ENCODE measurements at regions not wholly inside any gene's neighbourhood (a gene's known extent, or its start where the extent isn't known, plus 50 kb on each side); places are given as distances from the start of the nearest gene placed in this dataset.

GRCh38 chr6:93859971-93860370, 440.6 kb upstream of the EPHA7 start:
- no peaks in the 10 kb centered on the region for H3K9me3 ChIP-seq (ENCODE audit: low read length)
- no peaks in the 10 kb centered on the region for H3K9me2 ChIP-seq (ENCODE audit: insufficient read depth, low read length)
- no peak overlapping the region for H3K9ac ChIP-seq (ENCODE audit: low read length)
- H3K27ac ChIP-seq (ENCODE audit: low read length), result no peak overlapping the region
- H2AFZ ChIP-seq (ENCODE audit: low read depth, low read length), result no peak overlapping the region
- no peak overlapping the region for H3K4me3 ChIP-seq (ENCODE audit: low read length)
- no peaks in the 10 kb centered on the region for H3F3A ChIP-seq (ENCODE audit: insufficient read depth, low read length, poor library complexity, severe bottlenecking)
- no peak for TF ChIP-seq TAF1 (IDR thresholded peaks at IDR 0.05; ENCODE audit: low read depth)
- TF ChIP-seq POLR2AphosphoS5 (IDR thresholded peaks at IDR 0.05), result no peak
- TF ChIP-seq REST (IDR thresholded peaks at IDR 0.05; ENCODE audit: borderline replicate concordance), result no peak
- TF ChIP-seq EP300 (conservative IDR thresholded peaks at IDR 0.05; ENCODE audit: poor library complexity, severe bottlenecking), result no peak
- no peak for TF ChIP-seq EZH2 (IDR thresholded peaks at IDR 0.05; ENCODE audit: borderline replicate concordance, insufficient read depth, low read length, poor library complexity, severe bottlenecking)
- H3K27me3 ChIP-seq (ENCODE audit: insufficient read depth, low read depth, low read length), result no peaks in the 10 kb centered on the region
- no peaks in the 10 kb centered on the region for H4K20me1 ChIP-seq (ENCODE audit: insufficient read depth)
- no peaks in the 10 kb centered on the region for H3K36me3 ChIP-seq (ENCODE audit: insufficient read depth, low read length)
- no peak overlapping the region for H3K4me2 ChIP-seq (ENCODE audit: low read length)
- no peaks in the 10 kb centered on the region for H3K79me2 ChIP-seq (replicated peaks; ENCODE audit: insufficient read depth, low read length)

- Histone ChIP-seq H3K27ac (ENCODE audit: low read length) (no peak overlapping the region), H3K36me3 (ENCODE audit: insufficient read depth, low read length) (no peaks in the 10 kb centered on the region), H3K9me3 (ENCODE audit: low read length) (no peaks in the 10 kb centered on the region), H3K79me2 (replicated peaks; ENCODE audit: insufficient read depth, low read length) (no peaks in the 10 kb centered on the region), H3K4me3 (ENCODE audit: low read length) (no peak overlapping the region), H3K9ac (ENCODE audit: low read length) (no peak overlapping the region), H3F3A (ENCODE audit: insufficient read depth, low read length, poor library complexity, severe bottlenecking) (no peaks in the 10 kb centered on the region), H4K20me1 (ENCODE audit: insufficient read depth) (no peaks in the 10 kb centered on the region), H3K4me2 (ENCODE audit: low read length) (no peak overlapping the region), H3K9me2 (ENCODE audit: insufficient read depth, low read length) (no peaks in the 10 kb centered on the region), H2AFZ (ENCODE audit: low read depth, low read length) (no peak overlapping the region), H3K27me3 (ENCODE audit: insufficient read depth, low read depth, low read length) (no peaks in the 10 kb centered on the region)
- no peak for TF ChIP-seq REST (IDR thresholded peaks at IDR 0.05; ENCODE audit: borderline replicate concordance)
- TF ChIP-seq POLR2AphosphoS5 (IDR thresholded peaks at IDR 0.05), result no peak
- TF ChIP-seq RAD21 (conservative IDR thresholded peaks at IDR 0.05), result no peak
- no peak for TF ChIP-seq MXI1 (conservative IDR thresholded peaks at IDR 0.05; ENCODE audit: poor library complexity, severe bottlenecking)
These were observed 438.9 kb upstream of the EPHA7 start for GRCh38 chr6:93858213-93858612.

- no peaks in the 10 kb centered on the region for H3K79me2 ChIP-seq (replicated peaks; ENCODE audit: insufficient read depth, low read length)
- no peaks in the 10 kb centered on the region for H3K9me3 ChIP-seq (ENCODE audit: low read length)
- no peaks in the 10 kb centered on the region for H4K20me1 ChIP-seq (ENCODE audit: insufficient read depth)
- no peak for TF ChIP-seq EZH2 (IDR thresholded peaks at IDR 0.05; ENCODE audit: borderline replicate concordance, insufficient read depth, low read length, poor library complexity, severe bottlenecking)
- no peak for TF ChIP-seq EP300 (conservative IDR thresholded peaks at IDR 0.05; ENCODE audit: poor library complexity, severe bottlenecking)
- TF ChIP-seq POLR2AphosphoS5 (IDR thresholded peaks at IDR 0.05), result no peak
- no peak for TF ChIP-seq REST (IDR thresholded peaks at IDR 0.05; ENCODE audit: borderline replicate concordance)
- TF ChIP-seq TAF1 (IDR thresholded peaks at IDR 0.05; ENCODE audit: low read depth), result no peak
- TF ChIP-seq MXI1 (conservative IDR thresholded peaks at IDR 0.05; ENCODE audit: poor library complexity, severe bottlenecking), result no peak
- TF ChIP-seq SMC3 (conservative IDR thresholded peaks at IDR 0.05; ENCODE audit: poor library complexity), result no peak
- no peak for TF ChIP-seq RAD21 (conservative IDR thresholded peaks at IDR 0.05)
- no peak for TF ChIP-seq CTCF (IDR thresholded peaks at IDR 0.05; ENCODE audit: poor library complexity, severe bottlenecking)
- H3F3A ChIP-seq (ENCODE audit: insufficient read depth, low read length, poor library complexity, severe bottlenecking), result no peaks in the 10 kb centered on the region
- no peaks in the 10 kb centered on the region for H3K36me3 ChIP-seq (ENCODE audit: insufficient read depth, low read length)
- no peaks in the 10 kb centered on the region for H3K27me3 ChIP-seq (ENCODE audit: insufficient read depth, low read depth, low read length)
- H3K9ac ChIP-seq (ENCODE audit: low read length), result no peak overlapping the region
- no peak overlapping the region for H2AFZ ChIP-seq (ENCODE audit: low read depth, low read length)
- H3K9me2 ChIP-seq (ENCODE audit: insufficient read depth, low read length), result no peaks in the 10 kb centered on the region
- no peak overlapping the region for H3K27ac ChIP-seq (ENCODE audit: low read length)
- no peak overlapping the region for H3K4me3 ChIP-seq (ENCODE audit: low read length)
- H3K4me2 ChIP-seq (ENCODE audit: low read length), result no peak overlapping the region
These were observed 430.5 kb upstream of the EPHA7 start for GRCh38 chr6:93849857-93850256.

Measured in neural cell (in vitro differentiated cells).